ENCODE measurements at regions not wholly inside any gene's neighbourhood (a gene's known extent, or its start where the extent isn't known, plus 50 kb on each side); places are given as distances from the start of the nearest gene placed in this dataset.

DNA sequence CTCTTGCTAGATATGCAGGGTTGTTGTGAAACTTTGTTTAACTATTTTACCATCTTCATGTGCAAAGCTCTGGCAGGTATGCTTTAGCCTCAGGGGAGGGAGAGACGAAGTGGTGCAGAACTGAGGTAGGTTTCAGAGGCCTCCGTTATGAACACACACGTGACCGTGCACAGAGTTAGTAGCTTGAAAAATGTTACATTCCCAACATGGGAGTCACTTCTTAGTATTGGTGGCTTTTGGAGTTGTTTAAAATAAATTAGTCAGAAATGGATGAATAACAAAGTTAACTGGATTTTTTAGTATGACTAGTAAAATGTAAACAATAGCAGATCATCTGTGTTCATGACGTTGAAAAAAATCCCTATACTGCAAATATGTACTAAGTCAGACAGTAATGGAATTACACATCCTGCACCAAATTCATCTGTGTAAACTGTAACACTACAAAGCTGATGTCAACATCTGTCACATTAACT, 279.6 kb downstream of the KLF13 start:
- TF ChIP-seq, protein P1, sequence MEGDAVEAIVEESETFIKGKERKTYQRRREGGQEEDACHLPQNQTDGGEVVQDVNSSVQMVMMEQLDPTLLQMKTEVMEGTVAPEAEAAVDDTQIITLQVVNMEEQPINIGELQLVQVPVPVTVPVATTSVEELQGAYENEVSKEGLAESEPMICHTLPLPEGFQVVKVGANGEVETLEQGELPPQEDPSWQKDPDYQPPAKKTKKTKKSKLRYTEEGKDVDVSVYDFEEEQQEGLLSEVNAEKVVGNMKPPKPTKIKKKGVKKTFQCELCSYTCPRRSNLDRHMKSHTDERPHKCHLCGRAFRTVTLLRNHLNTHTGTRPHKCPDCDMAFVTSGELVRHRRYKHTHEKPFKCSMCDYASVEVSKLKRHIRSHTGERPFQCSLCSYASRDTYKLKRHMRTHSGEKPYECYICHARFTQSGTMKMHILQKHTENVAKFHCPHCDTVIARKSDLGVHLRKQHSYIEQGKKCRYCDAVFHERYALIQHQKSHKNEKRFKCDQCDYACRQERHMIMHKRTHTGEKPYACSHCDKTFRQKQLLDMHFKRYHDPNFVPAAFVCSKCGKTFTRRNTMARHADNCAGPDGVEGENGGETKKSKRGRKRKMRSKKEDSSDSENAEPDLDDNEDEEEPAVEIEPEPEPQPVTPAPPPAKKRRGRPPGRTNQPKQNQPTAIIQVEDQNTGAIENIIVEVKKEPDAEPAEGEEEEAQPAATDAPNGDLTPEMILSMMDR (conservative IDR thresholded peaks at IDR 0.05), result no peak
- no peak for TF ChIP-seq ZFX (IDR thresholded peaks at IDR 0.05)

All from C4-2B (cell line).